Upper lobe of left lung (tissue), 6 donors: ENCODE measurements at regions not wholly inside any gene's neighbourhood (a gene's known extent, or its start where the extent isn't known, plus 50 kb on each side); places are given as distances from the start of the nearest gene placed in this dataset.
A peak's percentile ranks its signal among the peaks of the same experiment; 100 is the strongest.
"Not testable (repeated sequence)": the region's sequence is repeated elsewhere in the genome, so short reads cannot be mapped to it uniquely, and the experiment has no call there.

Experiments used
- ATAC-seq, 2 donors: fragments of 200-7000 bp; cut with Tn5 transposase; one replicate each; pipeline ENCODE4 v1.9.1; 2022; ENCODE audit warnings: mild to moderate bottlenecking in 2 of 2, moderate library complexity in 2 of 2; ENCODE audit not compliant: low FRiP score in 2 of 2
- DNase-seq, 2 donors: peaks; one replicate each; pipeline ENCODE4 v3.0.0-alpha.2; 2019 to 2020
- H3K27ac ChIP-seq, 4 donors: fragments of 200-600 bp; sonication (generic); one replicate each; pipeline ENCODE4 v1.5.1; 2016 to 2019
- H3K27me3 ChIP-seq, 4 donors: fragments of 200-600 bp; sonication (generic); one replicate each; pipeline ENCODE4 v1.5.1; 2017 to 2019
- H3K36me3 ChIP-seq, 4 donors: fragments of 200-600 bp; sonication (generic); one replicate each; pipeline ENCODE4 v1.5.1; 2016 to 2019
- H3K4me1 ChIP-seq, 4 donors: fragments of 200-600 bp; sonication (generic); one replicate each; pipeline ENCODE4 v1.5.1; 2018 to 2019
- H3K4me3 ChIP-seq, 4 donors: fragments of 200-600 bp; sonication (generic); one replicate each; pipeline ENCODE4 v1.5.1; 2017 to 2019; ENCODE audit warnings: mild to moderate bottlenecking in 2 of 4, moderate library complexity in 1 of 4
- H3K9me3 ChIP-seq, 4 donors: fragments of 200-600 bp; sonication (generic); one replicate each; pipeline ENCODE4 v1.5.1; 2018 to 2019
- EP300 ChIP-seq, 4 donors: sonication (generic); formaldehyde crosslinking; IDR thresholded peaks; one replicate each; pipeline ENCODE4 v1.5.1; 2017; ENCODE audit warnings: antibody characterized with exemption in 4 of 4, control low read depth in 2 of 4
- POLR2A ChIP-seq, 4 donors: fragments of 450-650 bp; IDR thresholded peaks; one replicate each; pipeline ENCODE4 v1.5.1; 2016 to 2017; ENCODE audit warnings: antibody characterized with exemption in 4 of 4, mild to moderate bottlenecking in 2 of 4
- POLR2AphosphoS5 ChIP-seq, 2 donors: sonication (generic); formaldehyde crosslinking; IDR thresholded peaks; one replicate each; pipeline ENCODE4 v1.5.1; 2017; ENCODE audit warnings: antibody characterized with exemption in 2 of 2
- WGBS, 2 donors: methylation state at CpG; one replicate each; pipeline ENCODE4 v1.1.5; 2017 to 2018; 5-methylcytosine and 5-hydroxymethylcytosine counted together
- TF ChIP-seq, protein P1 (sequence below), 6 experiments: fragments of 450-650 bp in 4 of 6; fragments of 200-600 bp in 2 of 6; sonication (generic) in 2 of 6; IDR thresholded peaks; one replicate each; pipeline ENCODE4 v1.5.1; 2016 to 2019; ENCODE audit warnings: antibody characterized with exemption in 6 of 6
- donor health status: DM: no; HTN: no; CAD: no; lungs with moderate emphysema.
- donor health status: DM: no; HTN: yes; CAD: no; lungs with severe emphysema.

DNA sequence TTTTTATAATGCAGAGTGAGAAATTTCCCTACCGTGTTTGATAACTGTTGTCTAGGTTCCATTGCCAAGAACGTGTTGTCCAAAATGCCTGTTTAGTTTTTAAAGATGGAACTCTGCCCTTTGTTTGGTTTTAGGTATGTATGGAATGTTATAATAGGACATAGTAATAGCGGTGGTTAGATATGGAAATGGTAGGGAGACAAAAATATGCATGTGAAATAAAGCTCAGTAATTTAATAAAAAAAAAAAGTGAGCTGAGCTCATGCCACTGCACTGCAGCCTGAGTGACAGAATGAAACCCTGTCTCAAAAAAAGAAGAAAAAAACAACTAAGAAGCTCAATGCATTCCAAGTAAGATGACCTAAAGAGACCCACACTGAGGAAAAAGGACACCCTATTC lies 72.9 kb downstream of the ZNF783 start:
- TF ChIP-seq EP300 (IDR thresholded peaks at IDR 0.05), result no peak
- Histone ChIP-seq H3K27ac (no peak overlapping the region), H3K27me3 (no peaks in the 10 kb centered on the region), H3K4me1 (no peaks in the 10 kb centered on the region), H3K36me3 (no peaks in the 10 kb centered on the region), H3K4me3 (no peak overlapping the region), H3K9me3 (no peaks in the 10 kb centered on the region)
- ATAC-seq (no peak), DNase-seq (no peak)
- WGBS, 2 donors, result 62 to 67% methylated on average over 3 of the region's 3 CpGs

DNA sequence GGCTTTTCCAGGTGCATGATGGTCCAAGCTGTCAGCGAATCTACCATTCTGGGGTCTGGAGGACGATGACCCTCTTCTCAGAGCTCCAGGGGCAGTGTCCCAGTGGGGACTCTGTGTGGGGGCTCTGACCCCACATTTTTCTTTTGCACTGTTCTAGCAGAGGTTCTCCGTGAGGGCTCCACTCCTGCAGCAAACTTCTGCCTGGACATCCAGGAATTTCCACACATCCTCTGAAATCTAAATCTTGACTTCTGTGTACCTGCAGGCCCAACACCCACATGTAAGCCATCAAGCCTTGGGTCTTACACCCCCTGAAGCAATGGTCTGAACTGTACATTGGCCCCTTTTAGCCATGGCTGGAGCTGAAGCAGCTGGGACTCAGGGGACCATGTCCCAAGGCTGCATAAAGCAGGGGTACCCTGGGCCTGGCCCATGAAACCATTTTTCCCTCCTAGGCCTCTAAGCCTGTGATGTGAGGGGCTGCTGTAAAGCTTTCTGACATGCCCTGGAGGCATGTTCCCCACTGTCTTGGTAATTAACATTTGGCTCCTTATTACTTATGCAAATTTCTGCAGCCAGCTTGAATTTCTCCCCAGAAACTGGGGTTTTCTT lies 86.9 kb downstream of the ZNF783 start:
- DNase-seq (no peak), ATAC-seq (no peak)
- Histone ChIP-seq H3K4me3 (no peak overlapping the region), H3K36me3 (no peaks in the 10 kb centered on the region), H3K27ac (no peak overlapping the region), H3K9me3 (peaks cover 0 to 24% (median 13%) of the 10 kb centered on the region in 4 donors), H3K27me3 (no peaks in the 10 kb centered on the region), H3K4me1 (no peaks in the 10 kb centered on the region)
- 59 to 80% methylated on average over 3 of the region's 3 CpGs for WGBS, 2 donors
- TF ChIP-seq, protein P1, sequence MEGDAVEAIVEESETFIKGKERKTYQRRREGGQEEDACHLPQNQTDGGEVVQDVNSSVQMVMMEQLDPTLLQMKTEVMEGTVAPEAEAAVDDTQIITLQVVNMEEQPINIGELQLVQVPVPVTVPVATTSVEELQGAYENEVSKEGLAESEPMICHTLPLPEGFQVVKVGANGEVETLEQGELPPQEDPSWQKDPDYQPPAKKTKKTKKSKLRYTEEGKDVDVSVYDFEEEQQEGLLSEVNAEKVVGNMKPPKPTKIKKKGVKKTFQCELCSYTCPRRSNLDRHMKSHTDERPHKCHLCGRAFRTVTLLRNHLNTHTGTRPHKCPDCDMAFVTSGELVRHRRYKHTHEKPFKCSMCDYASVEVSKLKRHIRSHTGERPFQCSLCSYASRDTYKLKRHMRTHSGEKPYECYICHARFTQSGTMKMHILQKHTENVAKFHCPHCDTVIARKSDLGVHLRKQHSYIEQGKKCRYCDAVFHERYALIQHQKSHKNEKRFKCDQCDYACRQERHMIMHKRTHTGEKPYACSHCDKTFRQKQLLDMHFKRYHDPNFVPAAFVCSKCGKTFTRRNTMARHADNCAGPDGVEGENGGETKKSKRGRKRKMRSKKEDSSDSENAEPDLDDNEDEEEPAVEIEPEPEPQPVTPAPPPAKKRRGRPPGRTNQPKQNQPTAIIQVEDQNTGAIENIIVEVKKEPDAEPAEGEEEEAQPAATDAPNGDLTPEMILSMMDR (IDR thresholded peaks at IDR 0.05), result no peak
- TF ChIP-seq EP300 (IDR thresholded peaks at IDR 0.05) (no peak), POLR2A (IDR thresholded peaks at IDR 0.05) (no peak), POLR2AphosphoS5 (IDR thresholded peaks at IDR 0.05) (no peak)

DNA sequence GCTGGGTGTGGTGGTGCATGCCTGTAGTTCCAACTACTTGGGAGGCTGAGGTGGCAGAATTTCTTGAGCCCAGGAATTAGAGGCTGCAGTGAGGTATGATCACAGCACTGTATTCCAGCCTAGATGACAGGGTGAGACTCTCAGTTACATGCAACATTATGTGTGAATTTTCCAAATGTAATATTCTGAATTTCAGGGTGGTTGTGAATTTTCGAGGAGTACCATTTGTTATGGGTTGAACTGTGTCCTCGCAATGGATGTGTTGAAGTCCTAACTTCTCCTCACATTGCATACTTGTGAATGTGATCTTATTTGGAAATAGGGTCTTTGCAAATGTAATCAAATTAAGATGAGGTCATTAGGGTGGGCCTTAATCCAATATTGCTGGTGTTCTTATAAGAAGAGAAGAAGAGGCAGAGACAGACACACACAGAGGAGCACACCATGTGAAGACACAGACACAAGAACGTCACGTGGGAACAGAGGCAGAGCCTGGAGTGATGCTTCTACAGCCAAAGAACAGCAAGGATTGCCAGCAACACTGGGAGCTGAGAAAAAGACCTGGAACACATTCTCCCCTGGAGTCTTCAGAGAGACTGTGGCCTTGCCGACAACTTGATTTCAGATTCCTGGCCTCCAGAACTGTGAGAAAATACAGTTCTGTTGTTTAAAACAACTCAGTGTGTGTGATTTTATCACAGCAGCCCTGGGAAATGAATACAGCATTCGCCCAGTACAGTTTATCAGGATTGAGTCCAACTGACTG lies 91.9 kb downstream of the ZNF783 start:
- no peaks in the 10 kb centered on the region for H3K36me3 ChIP-seq
- H3K27me3 ChIP-seq, result no peaks in the 10 kb centered on the region
- peaks cover 0 to 6% (median 5%) of the 10 kb centered on the region in 4 donors for H3K9me3 ChIP-seq
- WGBS, 2 donors, result 78 to 82% methylated on average over 6 of the region's 6 CpGs
- DNase-seq (no peak), ATAC-seq (no peak)
- H3K4me1 ChIP-seq, result no peaks in the 10 kb centered on the region
- no peak overlapping the region for H3K27ac ChIP-seq
- TF ChIP-seq POLR2AphosphoS5 (IDR thresholded peaks at IDR 0.05) (no peak), POLR2A (IDR thresholded peaks at IDR 0.05) (no peak), EP300 (IDR thresholded peaks at IDR 0.05) (no peak)
- TF ChIP-seq, protein P1 (IDR thresholded peaks at IDR 0.05), result no peak
- no peak overlapping the region for H3K4me3 ChIP-seq

DNA sequence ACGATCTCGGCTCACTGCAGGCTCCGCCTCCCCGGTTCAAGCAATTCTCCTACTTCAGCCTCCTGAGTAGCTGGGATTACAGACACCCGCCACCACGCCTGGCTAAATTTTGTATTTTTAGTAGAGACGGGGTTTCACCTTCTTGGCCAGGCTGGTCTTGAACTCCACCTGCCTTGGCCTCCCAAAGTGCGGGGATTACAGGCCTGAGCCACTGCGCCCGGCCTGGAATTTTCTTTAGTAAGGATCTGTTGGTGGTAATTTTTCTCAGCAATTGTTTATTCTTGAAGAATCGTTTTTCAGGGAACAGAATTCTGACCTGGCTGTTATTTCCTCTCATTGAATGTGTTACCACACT lies 93.0 kb downstream of the ZNF783 start:
- ATAC-seq, H3K4me3 ChIP-seq, H3K36me3 ChIP-seq, H3K9me3 ChIP-seq, H3K27ac ChIP-seq, H3K27me3 ChIP-seq, H3K4me1 ChIP-seq: not testable (repeated sequence)
- peak in 1 of 2 donors; percentile 21 for DNase-seq
- 83 to 84% methylated on average over 11 of the region's 11 CpGs for WGBS, 2 donors

DNA sequence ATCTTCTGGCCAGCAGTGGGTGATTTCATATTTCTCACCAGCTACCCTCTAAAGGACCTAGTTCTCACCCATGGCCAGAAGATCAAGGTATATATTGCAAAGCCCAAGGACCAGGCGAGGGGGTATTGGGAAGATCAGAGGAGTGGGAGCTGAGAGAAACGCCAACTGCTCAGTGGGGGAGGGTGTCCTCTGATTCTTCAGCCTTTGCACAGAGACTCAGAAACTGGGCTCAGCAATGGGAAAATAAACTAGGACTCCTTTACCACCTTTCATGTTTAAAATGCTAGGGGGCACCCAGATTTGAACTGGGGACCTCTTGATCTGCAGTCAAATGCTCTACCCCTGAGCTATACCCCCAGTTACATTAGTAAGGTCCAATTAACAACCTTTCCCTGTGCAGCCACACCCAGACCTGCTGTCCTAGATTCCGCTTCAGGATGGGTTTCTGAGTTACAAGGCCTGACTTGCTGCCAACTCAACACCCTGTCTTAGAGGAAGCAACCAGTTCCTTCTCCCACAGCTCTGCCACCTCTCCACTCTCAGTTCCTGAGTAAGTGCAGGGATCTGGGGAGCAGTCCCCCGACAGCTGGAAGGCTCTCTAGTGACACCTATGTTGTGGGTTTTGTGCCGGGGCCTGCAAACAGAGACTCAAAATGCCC lies 93.5 kb downstream of the ZNF783 start:
- Histone ChIP-seq H3K36me3 (no peaks in the 10 kb centered on the region), H3K27ac (no peak overlapping the region), H3K27me3 (no peaks in the 10 kb centered on the region), H3K9me3 (peaks cover 0 to 9% (median 3%) of the 10 kb centered on the region in 4 donors), H3K4me3 (no peak overlapping the region), H3K4me1 (no peaks in the 10 kb centered on the region)
- no peak for ATAC-seq
- DNase-seq, result no peak
- TF ChIP-seq, protein P1 (IDR thresholded peaks at IDR 0.05), result no peak
- TF ChIP-seq POLR2AphosphoS5 (IDR thresholded peaks at IDR 0.05) (no peak), POLR2A (IDR thresholded peaks at IDR 0.05) (no peak), EP300 (IDR thresholded peaks at IDR 0.05) (no peak)
- 62 to 65% methylated on average over 5 of the region's 5 CpGs for WGBS, 2 donors
